Mesenchymal stem cell (in vitro differentiated cells and primary cell): ENCODE measurements at regions not wholly inside any gene's neighbourhood (a gene's known extent, or its start where the extent isn't known, plus 50 kb on each side); places are given as distances from the start of the nearest gene placed in this dataset.

Experiments used
- DNase-seq: peaks from one replicate; pipeline ENCODE4 v3.0.0-alpha.2; 2013
- H2AFZ ChIP-seq: one replicate; pipeline ENCODE4 v1.6.1; 2013; ENCODE audit warnings: low read depth, mild to moderate bottlenecking, control low read depth, inconsistent platforms, low read length, moderate library complexity
- H2AK5ac ChIP-seq: 2 replicates; pipeline ENCODE4 v1.6.1; 2013; ENCODE audit warnings: low read length, moderate library complexity, mild to moderate bottlenecking, inconsistent platforms; ENCODE audit not compliant: severe bottlenecking
- H2BK120ac ChIP-seq: one replicate; pipeline ENCODE4 v1.6.1; 2013; ENCODE audit warnings: low read depth, mild to moderate bottlenecking, inconsistent platforms, low read length, moderate library complexity
- H2BK12ac ChIP-seq, 2 experiments: one replicate each; pipeline ENCODE4 v1.6.1; 2013; ENCODE audit warnings: inconsistent platforms in 2 of 2, low read length in 2 of 2, mild to moderate bottlenecking in 2 of 2, moderate library complexity in 2 of 2, control low read depth in 1 of 2
- H2BK15ac ChIP-seq: one replicate; pipeline ENCODE4 v1.6.1; 2013; ENCODE audit warnings: mild to moderate bottlenecking, low read depth, inconsistent platforms; ENCODE audit not compliant: poor library complexity, severe bottlenecking
- H2BK5ac ChIP-seq: 2 replicates; pipeline ENCODE4 v1.6.1; 2013; ENCODE audit warnings: low read depth, mild to moderate bottlenecking, low read length, control low read depth, inconsistent platforms; ENCODE audit not compliant: poor library complexity, severe bottlenecking
- H3K14ac ChIP-seq, 2 experiments: one replicate each; pipeline ENCODE4 v1.6.1; 2013; ENCODE audit warnings: inconsistent platforms in 2 of 2, low read length in 2 of 2, control low read depth in 1 of 2, mild to moderate bottlenecking in 1 of 2, moderate library complexity in 1 of 2
- H3K18ac ChIP-seq, 2 experiments: one replicate each; pipeline ENCODE4 v1.6.1; 2013; ENCODE audit warnings: inconsistent platforms in 2 of 2, low read length in 2 of 2, control low read depth in 1 of 2, low read depth in 1 of 2, mild to moderate bottlenecking in 1 of 2
- H3K23ac ChIP-seq, 2 experiments: one replicate each; pipeline ENCODE4 v1.6.1; 2013; ENCODE audit warnings: inconsistent platforms in 2 of 2, low read length in 2 of 2, mild to moderate bottlenecking in 2 of 2, moderate library complexity in 2 of 2, control low read depth in 1 of 2
- H3K27ac ChIP-seq: 2 replicates; pipeline ENCODE4 v1.5.1; 2013; ENCODE audit warnings: mild to moderate bottlenecking, moderate library complexity, low read length, control low read depth, inconsistent platforms; ENCODE audit not compliant: poor library complexity, severe bottlenecking
- H3K27me3 ChIP-seq, 2 experiments: 2 replicates each; pipeline versions ENCODE4 v1.6.1 to v1.7.0; 2013; ENCODE audit warnings: low read length in 2 of 2, mild to moderate bottlenecking in 2 of 2, moderate library complexity in 2 of 2, control low read depth in 1 of 2, inconsistent platforms in 1 of 2; ENCODE audit not compliant: control insufficient read depth in 1 of 2, insufficient read depth in 1 of 2
- H3K36me3 ChIP-seq, 2 experiments: 2 replicates each; pipeline versions ENCODE4 v1.6.1 to v1.7.0; 2013; ENCODE audit warnings: low read length in 2 of 2, control low read depth in 1 of 2, inconsistent platforms in 1 of 2, low read depth in 1 of 2, mild to moderate bottlenecking in 1 of 2; ENCODE audit not compliant: insufficient read depth in 2 of 2, control insufficient read depth in 1 of 2
- H3K4ac ChIP-seq, 2 experiments: one replicate each; pipeline ENCODE4 v1.6.1; 2013; ENCODE audit warnings: inconsistent platforms in 2 of 2, low read length in 2 of 2, mild to moderate bottlenecking in 2 of 2, moderate library complexity in 2 of 2, control low read depth in 1 of 2, low read depth in 1 of 2
- H3K4me1 ChIP-seq: 2 replicates; pipeline ENCODE4 v1.6.1; 2013; ENCODE audit warnings: low read depth, low read length, control low read depth; ENCODE audit not compliant: control insufficient read depth, insufficient read depth
- H3K4me2 ChIP-seq: 2 replicates; pipeline ENCODE4 v1.6.1; 2013; ENCODE audit warnings: low read length, mild to moderate bottlenecking, inconsistent platforms; ENCODE audit not compliant: poor library complexity, severe bottlenecking
- H3K4me3 ChIP-seq, 2 experiments: 2 replicates each; pipeline versions ENCODE4 v1.5.1 to v1.7.0; 2013; ENCODE audit warnings: low read length in 2 of 2, mild to moderate bottlenecking in 2 of 2, control low read depth in 1 of 2, low read depth in 1 of 2; ENCODE audit not compliant: insufficient read depth in 1 of 2
- H3K79me1 ChIP-seq: replicated peaks from 2 replicates; pipeline ENCODE4 v1.6.1; 2013; ENCODE audit warnings: mild to moderate bottlenecking, control low read depth, low read length, inconsistent platforms; ENCODE audit not compliant: poor library complexity, severe bottlenecking
- H3K9ac ChIP-seq: 2 replicates; pipeline ENCODE4 v1.7.0; 2013; ENCODE audit warnings: mild to moderate bottlenecking, low read length, moderate library complexity
- H3K9me3 ChIP-seq: 2 replicates; pipeline ENCODE4 v1.7.0; 2013; ENCODE audit warnings: mild to moderate bottlenecking, low read length; ENCODE audit not compliant: control insufficient read depth
- H4K8ac ChIP-seq: one replicate; pipeline ENCODE4 v1.6.1; 2013; ENCODE audit warnings: inconsistent platforms, mild to moderate bottlenecking, low read length, moderate library complexity
- H4K91ac ChIP-seq: one replicate; pipeline ENCODE4 v1.6.1; 2013; ENCODE audit warnings: mild to moderate bottlenecking, low read length, inconsistent platforms
- WGBS: methylation state at CpG from one replicate; pipeline ENCODE4 v1.1.7; 2013; ENCODE audit warnings: mixed read lengths; 5-methylcytosine and 5-hydroxymethylcytosine counted together

- H3K4ac ChIP-seq, result no peak overlapping the region
- H3K27ac ChIP-seq, result no peak overlapping the region
- H3K4me1 ChIP-seq, result peaks cover 2% of the 10 kb centered on the region
- no peak overlapping the region for H2BK15ac ChIP-seq
- H2BK5ac ChIP-seq, result no peak overlapping the region
- H4K8ac ChIP-seq, result no peak overlapping the region
- no peaks in the 10 kb centered on the region for H3K36me3 ChIP-seq
- no peak overlapping the region for H3K4me2 ChIP-seq
- H3K23ac ChIP-seq, result no peak overlapping the region
- no peak overlapping the region for H2AK5ac ChIP-seq
- peak overlapping the region; percentile 51 to 70 for H2BK12ac ChIP-seq
- H3K79me1 ChIP-seq, result no peaks in the 10 kb centered on the region
- H3K9me3 ChIP-seq, result no peaks in the 10 kb centered on the region
- H2BK120ac ChIP-seq, result no peak overlapping the region
- no peak overlapping the region for H2AFZ ChIP-seq
- H3K27me3 ChIP-seq, result no peaks in the 10 kb centered on the region
- no peak overlapping the region for H3K14ac ChIP-seq
- DNase-seq, result no peak
- H3K18ac ChIP-seq, result no peak overlapping the region
- no peak overlapping the region for H3K9ac ChIP-seq
- no peak overlapping the region for H4K91ac ChIP-seq
- H3K4me3 ChIP-seq, result no peak overlapping the region
These were observed 146.4 kb downstream of the TMX1 start for GRCh38 chr14:51386411-51386810.

DNA sequence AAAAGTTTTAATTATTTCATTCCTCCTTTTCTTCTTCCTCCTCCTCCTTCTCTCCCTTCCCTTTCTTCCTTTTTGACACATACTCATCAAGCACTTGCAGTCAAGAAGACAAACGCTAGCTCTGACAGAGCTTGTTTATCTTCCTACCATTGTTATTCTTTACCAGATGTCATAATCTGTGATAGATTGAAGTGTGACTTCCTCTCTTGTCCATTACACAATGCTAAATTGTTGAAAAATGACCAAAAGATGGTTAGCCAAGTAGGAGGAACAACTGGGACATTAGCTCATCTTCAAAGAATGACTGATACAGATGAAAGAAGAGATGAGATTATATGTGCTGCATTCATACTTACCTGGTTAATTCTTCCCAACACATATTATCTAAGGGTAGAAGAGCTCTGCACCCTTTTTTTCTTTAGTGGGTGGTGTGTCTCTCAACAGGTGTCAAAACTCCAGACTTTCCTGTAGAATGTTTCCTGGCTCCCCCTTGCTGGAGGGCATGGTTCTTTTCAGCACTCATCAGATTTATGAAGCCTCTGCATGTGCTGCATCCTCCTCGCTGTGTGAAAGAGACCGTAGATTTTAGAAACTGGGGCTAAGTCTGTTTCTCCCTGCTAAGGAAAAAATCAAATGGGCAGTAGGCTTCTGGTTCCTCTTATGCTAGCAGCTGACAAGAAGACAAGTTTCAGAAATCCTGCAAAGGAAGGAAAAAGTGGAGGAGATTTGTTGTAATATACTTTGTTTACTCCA lies 147.1 kb downstream of the TMX1 start:
- H2AFZ ChIP-seq, result no peak overlapping the region
- H2BK5ac ChIP-seq, result no peak overlapping the region
- no peak overlapping the region for H3K18ac ChIP-seq
- peaks cover 2% of the 10 kb centered on the region for H3K4me1 ChIP-seq
- no peak overlapping the region for H3K4ac ChIP-seq
- H3K4me2 ChIP-seq, result no peak overlapping the region
- no peak overlapping the region for H3K14ac ChIP-seq
- H2AK5ac ChIP-seq, result no peak overlapping the region
- H3K27me3 ChIP-seq, result no peaks in the 10 kb centered on the region
- H3K4me3 ChIP-seq, result no peak overlapping the region
- peak; percentile 36 for DNase-seq
- H3K36me3 ChIP-seq, result no peaks in the 10 kb centered on the region
- H3K9me3 ChIP-seq, result no peaks in the 10 kb centered on the region
- H2BK120ac ChIP-seq, result no peak overlapping the region
- 11% methylated on average over 2 of the region's 3 CpGs for WGBS
- H3K27ac ChIP-seq, result no peak overlapping the region
- H2BK12ac ChIP-seq, result no peak overlapping the region
- no peak overlapping the region for H3K23ac ChIP-seq
- H3K9ac ChIP-seq, result peak overlapping the region; percentile 27
- no peaks in the 10 kb centered on the region for H3K79me1 ChIP-seq
- H2BK15ac ChIP-seq, result no peak overlapping the region
- no peak overlapping the region for H4K91ac ChIP-seq
- H4K8ac ChIP-seq, result no peak overlapping the region

GRCh38 chr14:51392416-51392815 lies 152.4 kb downstream of the TMX1 start:
- H3K4me2 ChIP-seq, result no peak overlapping the region
- H3K4ac ChIP-seq, result no peak overlapping the region
- H3K9ac ChIP-seq, result no peak overlapping the region
- H3K4me1 ChIP-seq, result peaks cover 14% of the 10 kb centered on the region
- H3K79me1 ChIP-seq, result no peaks in the 10 kb centered on the region
- no peak overlapping the region for H4K8ac ChIP-seq
- no peak overlapping the region for H3K23ac ChIP-seq
- H3K36me3 ChIP-seq, result no peaks in the 10 kb centered on the region
- H3K27me3 ChIP-seq, result no peaks in the 10 kb centered on the region
- no peak overlapping the region for H3K18ac ChIP-seq
- H2AK5ac ChIP-seq, result no peak overlapping the region
- no peak overlapping the region for H2BK120ac ChIP-seq
- DNase-seq, result no peak
- no peak overlapping the region for H2AFZ ChIP-seq
- 97% methylated on average over 1 of the region's 1 CpG for WGBS
- H4K91ac ChIP-seq, result no peak overlapping the region
- no peak overlapping the region for H3K27ac ChIP-seq
- H2BK5ac ChIP-seq, result no peak overlapping the region
- H2BK12ac ChIP-seq, result no peak overlapping the region
- no peaks in the 10 kb centered on the region for H3K9me3 ChIP-seq
- H3K14ac ChIP-seq, result no peak overlapping the region
- H3K4me3 ChIP-seq, result no peak overlapping the region
- no peak overlapping the region for H2BK15ac ChIP-seq

GRCh38 chr14:51394384-51394783 lies 154.3 kb downstream of the TMX1 start:
- Histone ChIP-seq H3K27ac (peak overlapping the region; percentile 98), H3K4me3 (no peak overlapping the region), H3K14ac (no peak overlapping the region), H3K4ac (peak overlapping the region; percentile 80 to 85), H3K4me1 (peaks cover 17% of the 10 kb centered on the region), H3K4me2 (no peak overlapping the region), H2BK120ac (peak overlapping the region; percentile 92), H3K9me3 (no peaks in the 10 kb centered on the region), H3K27me3 (no peaks in the 10 kb centered on the region), H2AFZ (no peak overlapping the region), H3K23ac (no peak overlapping the region), H3K36me3 (no peaks in the 10 kb centered on the region), H4K8ac (peak overlapping the region; percentile 94), H3K18ac (peak overlapping the region; percentile 81 to 99), H2BK15ac (no peak overlapping the region), H3K79me1 (peaks cover 2% of the 10 kb centered on the region), H3K9ac (peak overlapping the region; percentile 88), H2BK12ac (peak overlapping the region; percentile 11 to 98), H4K91ac (peak overlapping the region; percentile 91), H2AK5ac (peak overlapping the region; percentile 56), H2BK5ac (peak overlapping the region; percentile 89)
- 6% methylated on average over 3 of the region's 4 CpGs for WGBS
- peak; percentile 89 for DNase-seq
